ENCODE measurements at regions not wholly inside any gene's neighbourhood (a gene's known extent, or its start where the extent isn't known, plus 50 kb on each side); places are given as distances from the start of the nearest gene placed in this dataset.
A peak's percentile ranks its signal among the peaks of the same experiment; 100 is the strongest.

- no peak for TF ChIP-seq CTCF (IDR thresholded peaks at IDR 0.05; ENCODE audit: unreplicated experiment)
- H3K36me3 Mint-ChIP-seq, result peaks cover 21% of the 10 kb centered on the region
- no peak overlapping the region for H3K4me3 Mint-ChIP-seq
- H3K27ac Mint-ChIP-seq, result no peak overlapping the region
- DNase-seq (ENCODE audit: low spot score in 2 of 2, unreplicated experiment in 2 of 2), result no peak
- H3K4me1 Mint-ChIP-seq, result no peaks in the 10 kb centered on the region
- H3K9me3 Mint-ChIP-seq, result peaks cover 37% of the 10 kb centered on the region
- no peaks in the 10 kb centered on the region for H3K27me3 Mint-ChIP-seq (ENCODE audit: low read depth)
Measured at GRCh38 chr2:172193331-172194089, 90.8 kb upstream of the DLX2 start.

GRCh38 chr2:172195836-172196376 lies 93.2 kb upstream of the DLX2 start:
- H3K4me3 Mint-ChIP-seq, result no peak overlapping the region
- H3K36me3 Mint-ChIP-seq, result peaks cover 24% of the 10 kb centered on the region
- no peaks in the 10 kb centered on the region for H3K4me1 Mint-ChIP-seq
- H3K27me3 Mint-ChIP-seq (ENCODE audit: low read depth), result no peaks in the 10 kb centered on the region
- H3K27ac Mint-ChIP-seq, result no peak overlapping the region
- DNase-seq (ENCODE audit: low spot score in 2 of 2, unreplicated experiment in 2 of 2), result no peak
- TF ChIP-seq CTCF (IDR thresholded peaks at IDR 0.05; ENCODE audit: unreplicated experiment), result no peak
- peaks cover 44% of the 10 kb centered on the region for H3K9me3 Mint-ChIP-seq

- TF ChIP-seq CTCF (IDR thresholded peaks at IDR 0.05; ENCODE audit: unreplicated experiment), result no peak
- no peak overlapping the region for H3K4me3 Mint-ChIP-seq
- peaks cover 39% of the 10 kb centered on the region for H3K9me3 Mint-ChIP-seq
- no peak for DNase-seq (ENCODE audit: low spot score in 2 of 2, unreplicated experiment in 2 of 2)
- peak overlapping the region; percentile 48 for H3K27ac Mint-ChIP-seq
- peaks cover 24% of the 10 kb centered on the region for H3K36me3 Mint-ChIP-seq
- H3K27me3 Mint-ChIP-seq (ENCODE audit: low read depth), result no peaks in the 10 kb centered on the region
- H3K4me1 Mint-ChIP-seq, result no peaks in the 10 kb centered on the region
Measured at GRCh38 chr2:172196768-172197431, 94.2 kb upstream of the DLX2 start.

GRCh38 chr2:172198361-172198760 lies 95.7 kb upstream of the DLX2 start:
- Mint-ChIP-seq H3K27ac (no peak overlapping the region), H3K36me3 (peaks cover 21% of the 10 kb centered on the region), H3K9me3 (peaks cover 36% of the 10 kb centered on the region)

GRCh38 chr2:172198908-172199307 lies 96.2 kb upstream of the DLX2 start:
- no peak overlapping the region for H3K4me3 Mint-ChIP-seq
- peaks cover 32% of the 10 kb centered on the region for H3K9me3 Mint-ChIP-seq
- DNase-seq (ENCODE audit: low spot score in 2 of 2, unreplicated experiment in 2 of 2), result no peak
- TF ChIP-seq CTCF (IDR thresholded peaks at IDR 0.05; ENCODE audit: unreplicated experiment), result no peak
- H3K27ac Mint-ChIP-seq, result no peak overlapping the region
- H3K4me1 Mint-ChIP-seq, result no peaks in the 10 kb centered on the region
- H3K36me3 Mint-ChIP-seq, result peaks cover 17% of the 10 kb centered on the region
- H3K27me3 Mint-ChIP-seq (ENCODE audit: low read depth), result no peaks in the 10 kb centered on the region

More at GRCh38 chr2:172198361-172198760, 95.7 kb upstream of the DLX2 start:
- DNase-seq (ENCODE audit: low spot score in 2 of 2, unreplicated experiment in 2 of 2), result no peak
- no peak for TF ChIP-seq CTCF (IDR thresholded peaks at IDR 0.05; ENCODE audit: unreplicated experiment)
- Mint-ChIP-seq H3K27me3 (ENCODE audit: low read depth) (no peaks in the 10 kb centered on the region), H3K4me3 (no peak overlapping the region), H3K4me1 (no peaks in the 10 kb centered on the region)
